LNCAP (cell line): ENCODE measurements at regions not wholly inside any gene's neighbourhood (a gene's known extent, or its start where the extent isn't known, plus 50 kb on each side); places are given as distances from the start of the nearest gene placed in this dataset.

ENCODE experiments used
- TF ChIP-seq, protein P1 (sequence below): fragments of 450-650 bp; IDR thresholded peaks from 2 replicates; pipeline ENCODE4 v1.5.1; 2017; ENCODE audit warnings: mild to moderate bottlenecking

DNA sequence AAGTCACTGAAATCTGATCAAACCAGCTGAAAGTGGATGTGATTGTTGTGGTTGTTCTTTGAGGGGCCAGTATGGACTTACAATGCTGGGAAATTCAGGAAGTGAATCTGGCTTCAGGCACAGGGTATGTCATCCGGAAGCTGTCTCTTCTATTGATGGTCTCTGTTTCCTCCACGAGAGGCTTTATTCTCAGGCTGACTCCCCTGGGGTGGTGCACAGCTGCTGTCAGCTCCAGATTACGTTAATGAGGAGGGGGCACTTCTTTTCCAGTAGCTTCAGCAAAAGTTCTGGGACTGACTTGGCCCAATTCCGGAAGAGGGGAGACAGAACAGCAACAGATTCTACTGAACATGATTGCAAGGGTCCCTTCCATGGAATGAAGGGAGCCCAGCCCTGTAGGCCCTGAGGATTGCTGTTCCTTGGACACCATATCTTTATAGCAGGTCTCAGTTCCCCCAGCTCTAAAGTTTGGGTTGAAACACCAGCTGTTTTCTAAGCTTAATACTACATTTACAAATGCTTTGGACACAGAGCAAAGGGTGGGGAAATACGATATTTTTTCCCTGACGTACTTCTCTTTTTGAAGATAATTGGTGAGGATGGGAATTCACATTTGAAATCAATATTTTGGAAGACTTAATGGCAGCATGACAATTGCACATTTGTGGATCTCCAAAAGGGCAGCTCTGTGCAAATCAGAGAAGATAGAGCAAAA, 400.9 kb downstream of the TSN start:
- TF ChIP-seq, protein P1, sequence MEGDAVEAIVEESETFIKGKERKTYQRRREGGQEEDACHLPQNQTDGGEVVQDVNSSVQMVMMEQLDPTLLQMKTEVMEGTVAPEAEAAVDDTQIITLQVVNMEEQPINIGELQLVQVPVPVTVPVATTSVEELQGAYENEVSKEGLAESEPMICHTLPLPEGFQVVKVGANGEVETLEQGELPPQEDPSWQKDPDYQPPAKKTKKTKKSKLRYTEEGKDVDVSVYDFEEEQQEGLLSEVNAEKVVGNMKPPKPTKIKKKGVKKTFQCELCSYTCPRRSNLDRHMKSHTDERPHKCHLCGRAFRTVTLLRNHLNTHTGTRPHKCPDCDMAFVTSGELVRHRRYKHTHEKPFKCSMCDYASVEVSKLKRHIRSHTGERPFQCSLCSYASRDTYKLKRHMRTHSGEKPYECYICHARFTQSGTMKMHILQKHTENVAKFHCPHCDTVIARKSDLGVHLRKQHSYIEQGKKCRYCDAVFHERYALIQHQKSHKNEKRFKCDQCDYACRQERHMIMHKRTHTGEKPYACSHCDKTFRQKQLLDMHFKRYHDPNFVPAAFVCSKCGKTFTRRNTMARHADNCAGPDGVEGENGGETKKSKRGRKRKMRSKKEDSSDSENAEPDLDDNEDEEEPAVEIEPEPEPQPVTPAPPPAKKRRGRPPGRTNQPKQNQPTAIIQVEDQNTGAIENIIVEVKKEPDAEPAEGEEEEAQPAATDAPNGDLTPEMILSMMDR: no peak

DNA sequence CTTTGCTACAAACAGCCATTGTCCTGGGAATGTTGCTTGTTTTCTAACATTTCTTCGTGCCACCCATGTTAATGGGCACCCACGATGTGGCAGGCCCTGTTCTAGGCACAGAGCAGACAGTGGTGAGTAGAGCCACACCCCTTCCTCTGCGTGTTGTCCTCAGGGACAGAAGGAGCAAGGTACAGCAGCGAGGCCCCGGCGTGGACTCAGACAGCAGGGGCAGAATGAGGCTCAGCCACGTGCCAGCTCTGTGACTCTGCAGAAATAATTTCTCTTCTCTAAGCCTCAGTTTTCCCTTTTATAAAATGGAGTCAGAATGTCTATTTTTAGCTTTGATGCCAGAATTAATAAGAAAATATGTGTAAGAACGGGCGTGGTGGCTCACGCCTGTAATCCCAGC, 401.7 kb downstream of the TSN start:
- TF ChIP-seq, protein P1: no peak

DNA sequence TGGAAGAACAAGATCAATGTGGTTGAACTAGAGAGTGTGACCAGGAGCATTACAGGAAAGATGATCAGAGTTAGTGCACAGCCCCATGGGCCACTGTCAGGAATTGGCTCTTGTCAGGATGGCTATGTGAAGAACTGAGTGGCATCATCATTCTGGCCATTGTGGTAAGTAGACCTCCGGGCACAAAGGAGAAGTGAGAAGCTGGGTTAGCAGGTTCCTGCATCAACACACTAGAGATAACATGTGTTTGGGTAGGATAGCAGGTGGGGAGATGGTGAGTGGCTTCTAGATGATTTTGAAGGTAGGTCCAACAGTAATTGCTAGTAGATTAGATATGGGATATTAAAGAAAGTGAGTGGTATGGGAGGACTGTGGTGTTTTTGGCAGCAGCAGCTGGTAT, 408.2 kb downstream of the TSN start:
- TF ChIP-seq, protein P1: no peak

GRCh38 chr2:122164964-122165363, 409.5 kb downstream of the TSN start:
- TF ChIP-seq, protein P1: no peak

DNA sequence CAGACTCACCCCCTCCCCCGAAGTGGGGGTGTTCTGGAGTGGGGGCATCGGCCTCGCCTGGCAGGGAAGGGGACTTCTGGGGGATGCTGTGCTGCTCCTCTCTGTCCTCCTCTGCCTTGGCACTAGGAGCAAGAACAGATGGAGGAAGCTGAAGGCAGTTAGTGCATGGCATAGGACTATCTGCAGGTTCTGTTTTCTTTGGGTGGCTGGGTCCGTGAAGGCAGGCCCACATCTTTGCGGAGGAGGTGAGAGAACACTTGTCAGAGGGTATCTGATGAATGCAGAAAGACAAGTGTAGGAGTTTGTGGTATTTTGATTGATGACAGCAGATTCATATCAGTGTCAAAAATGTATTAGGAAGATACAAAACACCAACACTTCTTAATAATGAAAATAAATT, 411.4 kb downstream of the TSN start:
- TF ChIP-seq, protein P1: no peak

- TF ChIP-seq, protein P1: no peak
Measured at GRCh38 chr2:122167515-122167914, 412.1 kb downstream of the TSN start.

DNA sequence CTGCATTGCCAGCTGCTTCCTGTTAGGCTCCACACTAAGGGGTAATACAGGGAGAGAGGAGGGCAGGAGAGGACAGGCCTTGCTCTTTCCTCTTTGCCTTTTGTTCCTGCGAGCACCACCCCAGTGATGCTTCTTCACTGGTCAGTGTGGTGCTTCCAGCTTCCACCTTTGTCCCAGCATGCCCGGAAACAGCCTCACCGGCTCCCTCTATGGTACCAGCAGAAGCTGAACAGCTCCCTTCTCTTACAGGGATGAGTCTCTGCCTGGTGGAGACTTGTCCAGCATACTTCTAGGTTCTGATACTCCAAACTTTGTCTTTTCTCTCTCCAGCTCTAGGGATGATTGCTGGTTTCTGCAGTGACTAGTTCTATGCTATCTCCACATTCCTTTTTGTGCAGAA, 413.3 kb downstream of the TSN start:
- TF ChIP-seq, protein P1: no peak

DNA sequence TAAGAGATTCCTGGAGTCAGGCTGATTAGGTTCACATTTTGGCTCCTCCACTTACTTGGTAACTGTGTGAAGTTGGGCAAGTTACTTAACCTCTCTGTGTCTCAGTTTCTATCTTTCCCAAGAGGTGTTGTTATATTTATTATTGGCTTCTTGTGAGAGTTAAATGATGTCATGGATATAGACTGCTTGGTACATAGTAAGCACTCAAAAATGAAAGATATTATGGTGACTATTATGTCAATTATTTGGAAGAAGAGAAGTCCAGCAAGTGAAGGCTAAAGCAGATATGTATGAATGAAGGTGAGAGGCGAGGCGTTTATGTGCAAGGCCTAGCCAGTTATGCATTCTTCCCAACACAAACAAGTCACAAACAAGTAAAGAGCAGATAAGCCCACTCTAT, 417.4 kb downstream of the TSN start:
- TF ChIP-seq, protein P1: no peak
